Fibroblast of the conjunctiva (primary cell): ENCODE measurements at regions not wholly inside any gene's neighbourhood (a gene's known extent, or its start where the extent isn't known, plus 50 kb on each side); places are given as distances from the start of the nearest gene placed in this dataset.
"Not testable (repeated sequence)": the region's sequence is repeated elsewhere in the genome, so short reads cannot be mapped to it uniquely, and the experiment has no call there.

Experiments
- DNase-seq: peaks from one replicate; pipeline ENCODE4 v3.0.0-alpha.2; 2010; ENCODE audit warnings: low read depth

- no peak for DNase-seq
Observed at GRCh38 chr12:90593596-90594295, 361.2 kb downstream of the CCER1 start.

GRCh38 chr12:90589956-90590355 is 365.0 kb downstream of the CCER1 start:
- DNase-seq: no peak

GRCh38 chr12:90585640-90586304 is 369.2 kb downstream of the CCER1 start:
- no peak for DNase-seq

GRCh38 chr12:90576707-90577106 is 378.3 kb downstream of the CCER1 start:
- no peak for DNase-seq

GRCh38 chr12:90575995-90576394 is 379.0 kb downstream of the CCER1 start:
- DNase-seq: no peak

- DNase-seq: no peak
Observed at GRCh38 chr12:90574676-90575075, 380.3 kb downstream of the CCER1 start.

GRCh38 chr12:90572778-90573177 is 382.2 kb downstream of the CCER1 start:
- no peak for DNase-seq

- no peak for DNase-seq
Observed at GRCh38 chr12:90569685-90570084, 385.3 kb downstream of the CCER1 start.

- DNase-seq: no peak
Observed at GRCh38 chr12:90562671-90563070, 392.3 kb downstream of the CCER1 start.

- no peak for DNase-seq
Observed at GRCh38 chr12:90548595-90548994, 406.4 kb downstream of the CCER1 start.

GRCh38 chr12:90546511-90546910 is 408.5 kb downstream of the CCER1 start:
- DNase-seq: no peak

- no peak for DNase-seq
Observed at GRCh38 chr12:90543841-90544240, 411.1 kb downstream of the CCER1 start.

- no peak for DNase-seq
Observed at GRCh38 chr12:90543374-90543773, 411.6 kb downstream of the CCER1 start.

- DNase-seq: not testable (repeated sequence)
Observed at GRCh38 chr12:90542852-90543251, 412.1 kb downstream of the CCER1 start.

GRCh38 chr12:90533828-90534227 is 421.1 kb downstream of the CCER1 start:
- DNase-seq: not testable (repeated sequence)

GRCh38 chr12:90520002-90520734 is 434.8 kb downstream of the CCER1 start:
- no peak for DNase-seq

GRCh38 chr12:90519285-90519684 is 435.7 kb downstream of the CCER1 start:
- DNase-seq: no peak

GRCh38 chr12:90515199-90516175 is 439.5 kb downstream of the CCER1 start:
- DNase-seq: no peak

- no peak for DNase-seq
Observed at GRCh38 chr12:90514325-90514724, 440.7 kb downstream of the CCER1 start.

GRCh38 chr12:90512518-90512917 is 442.5 kb downstream of the CCER1 start:
- DNase-seq: no peak

GRCh38 chr12:90510948-90511347 is 444.0 kb downstream of the CCER1 start:
- DNase-seq: no peak

GRCh38 chr12:90504806-90505205 is 450.2 kb downstream of the CCER1 start:
- DNase-seq: no peak
